ENCODE measurements at regions not wholly inside any gene's neighbourhood (a gene's known extent, or its start where the extent isn't known, plus 50 kb on each side); places are given as distances from the start of the nearest gene placed in this dataset.

GRCh38 chr4:110260299-110260698 is 61.9 kb upstream of the ELOVL6 start:
- POLR2A ChIA-PET, result no interaction called here
- peaks cover 2% of the 10 kb centered on the region for H3K9me3 Mint-ChIP-seq
- H3K27me3 Mint-ChIP-seq, result peaks cover 10% of the 10 kb centered on the region
- no peak overlapping the region for H3K4me3 Mint-ChIP-seq
- CTCF ChIA-PET, result interaction anchor here (0.8 kb wide), 1 partner anchor 13 kb away, joined by 3 read pairs; no protein-coding TSS in a partner anchor
- no peak overlapping the region for H3K27ac Mint-ChIP-seq
- DNase-seq, result no peak
- H3K36me3 Mint-ChIP-seq (ENCODE audit: low read depth), result no peaks in the 10 kb centered on the region
- no peaks in the 10 kb centered on the region for H3K4me1 Mint-ChIP-seq

DNA sequence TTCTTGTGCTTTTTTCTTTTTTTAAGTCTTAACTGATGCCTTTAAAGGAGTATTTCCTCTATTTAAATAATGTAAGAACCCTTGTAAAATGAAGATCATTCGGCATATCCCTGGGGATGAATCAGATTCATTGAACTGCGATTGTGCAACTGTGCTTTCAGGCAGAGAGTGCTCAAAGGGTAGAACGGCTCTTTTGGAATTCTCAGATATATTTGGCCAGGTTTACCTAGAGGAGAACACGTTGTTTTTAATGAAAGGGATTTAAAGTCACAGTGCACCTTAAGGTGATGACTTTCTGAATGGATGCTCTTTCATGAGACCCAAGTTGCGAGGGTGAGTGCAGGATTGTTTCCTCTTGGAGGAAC is 51.6 kb upstream of the ELOVL6 start:
- ChIA-PET POLR2A (no interaction called here), CTCF (no interaction called here)
- Mint-ChIP-seq H3K27me3 (peaks cover 8% of the 10 kb centered on the region), H3K4me1 (no peaks in the 10 kb centered on the region), H3K27ac (no peak overlapping the region), H3K9me3 (no peaks in the 10 kb centered on the region), H3K36me3 (ENCODE audit: low read depth) (no peaks in the 10 kb centered on the region), H3K4me3 (no peak overlapping the region)
- no peak for DNase-seq

DNA sequence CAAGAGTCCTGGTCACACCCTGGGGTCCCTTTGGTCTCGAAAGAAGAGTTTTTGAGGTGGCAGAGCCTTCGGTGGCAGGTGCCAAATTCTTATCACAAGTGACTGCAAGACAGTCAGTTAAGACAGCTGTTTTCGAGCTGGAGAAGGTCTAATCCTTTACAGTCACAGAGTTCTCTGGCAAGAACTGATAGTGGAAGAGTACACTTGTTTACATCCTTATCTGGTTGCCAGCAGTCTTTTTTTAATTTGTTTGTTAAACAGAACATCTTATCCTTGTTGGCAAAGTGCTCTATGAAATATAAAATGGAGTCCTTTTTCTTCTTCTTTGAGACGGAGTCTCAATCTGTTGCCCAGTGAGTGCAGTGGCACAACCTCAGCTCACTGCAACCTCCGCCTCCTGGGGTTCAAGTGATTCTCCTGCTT is 50.4 kb upstream of the ELOVL6 start:
- DNase-seq, result no peak
- no peak overlapping the region for H3K27ac Mint-ChIP-seq
- H3K4me3 Mint-ChIP-seq, result no peak overlapping the region
- ChIA-PET CTCF (interaction anchor here (0.9 kb wide), 1 partner anchor 12 kb away, joined by 3 read pairs; no protein-coding TSS in a partner anchor), POLR2A (no interaction called here)
- no peaks in the 10 kb centered on the region for H3K9me3 Mint-ChIP-seq
- H3K4me1 Mint-ChIP-seq, result no peaks in the 10 kb centered on the region
- H3K36me3 Mint-ChIP-seq (ENCODE audit: low read depth), result no peaks in the 10 kb centered on the region
- H3K27me3 Mint-ChIP-seq, result peaks cover 8% of the 10 kb centered on the region

All from activated CD4-positive, alpha-beta T cell treated with anti-CD3 and anti-CD28 coated beads, Interleukin-2, amount 10 ng/mL, durations not matched to agents 7 days and 5 days (primary cell).